Endothelial cell of umbilical vein (primary cell): ENCODE measurements at regions not wholly inside any gene's neighbourhood (a gene's known extent, or its start where the extent isn't known, plus 50 kb on each side); places are given as distances from the start of the nearest gene placed in this dataset.

Experiments
- BruUV-seq: library from RNA; stranded (reverse); fragments of 400-500 nt; replicated peaks from 2 replicates; lab custom pipeline; 2021; lab: Mats Ljungman, UMichigan
- CTCF ChIA-PET: fragments of 300-600, 350-600 bp; sonication (Branson Sonifier 250); formaldehyde crosslinking; loops from one replicate; lab custom pipeline; 2021; ENCODE audit warnings: antibody characterized with exemption, inconsistent platforms; lab: Charles Lee
- POLR2A ChIA-PET: fragments of 300-600, 350-600 bp; sonication (Branson Sonifier 250); formaldehyde crosslinking; loops from one replicate; lab custom pipeline; 2021; ENCODE audit warnings: antibody characterized with exemption, inconsistent platforms; lab: Charles Lee
- DNase-seq: peaks from one replicate; pipeline ENCODE4 v3.0.0-alpha.2; 2011; ENCODE audit warnings: low read depth, low spot score
- FAIRE-seq: peaks from 2 replicates; lab custom pipeline; 2011; peaks lifted over from hg19 to GRCh38; lab: Jason Lieb, UNC
- H2AFZ ChIP-seq: 2 replicates; pipeline ENCODE4 v1.6.0; 2012; ENCODE audit warnings: low read depth, low read length, control low read depth, inconsistent platforms
- H3K27ac ChIP-seq: 2 replicates; pipeline ENCODE4 v1.5.1; 2011; ENCODE audit warnings: low read depth, mild to moderate bottlenecking, control low read depth, low read length, moderate library complexity; ENCODE audit not compliant: insufficient read depth
- H3K27me3 ChIP-seq, 2 experiments: 2 replicates each; pipeline versions ENCODE4 v1.6.0 to v1.6.1; 2011; ENCODE audit warnings: low read length in 2 of 2, mixed read lengths in 1 of 2; ENCODE audit not compliant: control insufficient read depth in 2 of 2, insufficient read depth in 2 of 2
- H3K36me3 ChIP-seq, 2 experiments: 2 replicates in 1 of 2; 3 replicates in 1 of 2; pipeline ENCODE4 v1.5.1; 2011; ENCODE audit warnings: low read length in 2 of 2, mild to moderate bottlenecking in 1 of 2, moderate library complexity in 1 of 2; ENCODE audit not compliant: control insufficient read depth in 2 of 2, insufficient read depth in 2 of 2; ENCODE audit errors: extremely low read depth in 1 of 2
- H3K4me1 ChIP-seq: 3 replicates; pipeline ENCODE4 v1.5.1; 2011; ENCODE audit warnings: mild to moderate bottlenecking, low read length; ENCODE audit not compliant: control insufficient read depth, insufficient read depth; ENCODE audit errors: extremely low read depth
- H3K4me2 ChIP-seq: 2 replicates; pipeline ENCODE4 v1.6.1; 2011; ENCODE audit warnings: low read length, control low read depth, mixed read lengths; ENCODE audit not compliant: insufficient read depth
- H3K4me3 ChIP-seq, 3 experiments: fragments of 200-600 bp in 1 of 3; sonication (generic), shearing (Covaris generic) in 1 of 3; replicated peaks in 1 of 3; 2 replicates each; pipeline ENCODE4 v1.5.1; 2011 to 2016; ENCODE audit warnings: control low read depth in 3 of 3, low read length in 3 of 3, mild to moderate bottlenecking in 2 of 3, inconsistent platforms in 1 of 3, low read depth in 1 of 3, moderate library complexity in 1 of 3; ENCODE audit not compliant: insufficient read depth in 1 of 3
- H3K79me2 ChIP-seq: 2 replicates; pipeline ENCODE4 v1.6.0; 2012; ENCODE audit warnings: low read length, inconsistent platforms; ENCODE audit not compliant: control insufficient read depth, insufficient read depth
- H3K9ac ChIP-seq: replicated peaks from 2 replicates; pipeline ENCODE3; 2011; ENCODE audit warnings: low read length, control low read depth; ENCODE audit not compliant: insufficient read depth; ENCODE audit errors: extremely low read depth
- H3K9me1 ChIP-seq: replicated peaks from 3 replicates; pipeline ENCODE4 v1.6.0; 2011; ENCODE audit warnings: mild to moderate bottlenecking, low read length; ENCODE audit not compliant: control insufficient read depth, insufficient read depth; ENCODE audit errors: extremely low read depth
- H3K9me3 ChIP-seq: replicated peaks from 2 replicates; pipeline ENCODE4 v1.5.1; 2012; ENCODE audit warnings: low read length, inconsistent platforms; ENCODE audit not compliant: control insufficient read depth, insufficient read depth
- H4K20me1 ChIP-seq: replicated peaks from 2 replicates; pipeline ENCODE3; 2011; ENCODE audit warnings: mild to moderate bottlenecking, low read length; ENCODE audit not compliant: control insufficient read depth, insufficient read depth; ENCODE audit errors: extremely low read depth
- FOS ChIP-seq: IDR thresholded peaks from 2 replicates; pipeline ENCODE4 v1.6.1; 2011; ENCODE audit warnings: mild to moderate bottlenecking, low read length, moderate library complexity, borderline replicate concordance; ENCODE audit not compliant: insufficient read depth
- MYC ChIP-seq: IDR thresholded peaks from one replicate; pipeline ENCODE4 v1.6.1; 2011; ENCODE audit warnings: mild to moderate bottlenecking, low read depth, low read length
- dilution Hi-C: fragments of 300-500 bp; cut with MboI; formaldehyde crosslinking; loops from one replicate; pipeline ENCODE4 v1.15.0; 2019; ENCODE audit warnings: low sequenced_read_pairs; ENCODE audit not compliant: extremely low pct_ligation_motif_present
- intact Hi-C: fragments of 100-400 bp; cut with micrococcal nuclease; formaldehyde crosslinking; loops from one replicate; pipeline ENCODE4 v1.10.0; 2022
- TF ChIP-seq, protein P1 (sequence below): IDR thresholded peaks from 2 replicates; pipeline ENCODE4 v1.6.1; 2011; ENCODE audit not compliant: insufficient read depth, insufficient read length

DNA sequence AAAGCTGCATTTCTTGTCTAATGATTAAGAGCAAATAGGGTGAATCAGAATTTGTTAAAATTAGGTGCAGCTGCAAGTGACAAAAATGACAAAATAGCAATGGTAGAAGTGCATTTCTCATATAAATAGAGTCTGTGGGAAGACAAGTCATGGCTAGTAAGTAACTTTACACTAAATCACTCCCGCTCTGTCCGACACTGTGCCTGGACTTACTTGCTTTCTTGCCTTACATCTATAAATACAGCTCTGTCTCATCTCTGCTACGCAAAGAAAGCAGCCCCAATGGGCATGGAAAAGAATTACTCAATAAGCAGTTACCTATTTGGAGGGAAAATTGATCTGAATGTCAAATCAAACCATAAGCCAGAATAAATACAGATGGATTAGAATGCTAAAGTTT lies 245.4 kb upstream of the KRR1 start:
- Histone ChIP-seq H3K27me3 (no peaks in the 10 kb centered on the region), H3K4me2 (no peak overlapping the region), H3K27ac (no peak overlapping the region), H3K9me3 (no peaks in the 10 kb centered on the region), H3K36me3 (no peaks in the 10 kb centered on the region), H3K4me3 (no peak overlapping the region), H4K20me1 (no peaks in the 10 kb centered on the region), H3K9ac (no peak overlapping the region), H3K79me2 (no peaks in the 10 kb centered on the region), H3K9me1 (peaks cover 2% of the 10 kb centered on the region), H3K4me1 (no peaks in the 10 kb centered on the region), H2AFZ (no peak overlapping the region)
- DNase-seq (no peak), FAIRE-seq (no peak)
- CTCF ChIA-PET = interaction anchor here (0.6 to 1.5 kb wide), 2 partner anchors 12 to 117 kb away, joined by 3 to 7 read pairs; no protein-coding TSS in a partner anchor
- POLR2A ChIA-PET = no interaction called here
- intact Hi-C loops (no loop called here), dilution Hi-C loops (no loop called here)
- TF ChIP-seq, protein P1, sequence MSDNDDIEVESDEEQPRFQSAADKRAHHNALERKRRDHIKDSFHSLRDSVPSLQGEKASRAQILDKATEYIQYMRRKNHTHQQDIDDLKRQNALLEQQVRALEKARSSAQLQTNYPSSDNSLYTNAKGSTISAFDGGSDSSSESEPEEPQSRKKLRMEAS = no peak
- no TSS peak for BruUV-seq

DNA sequence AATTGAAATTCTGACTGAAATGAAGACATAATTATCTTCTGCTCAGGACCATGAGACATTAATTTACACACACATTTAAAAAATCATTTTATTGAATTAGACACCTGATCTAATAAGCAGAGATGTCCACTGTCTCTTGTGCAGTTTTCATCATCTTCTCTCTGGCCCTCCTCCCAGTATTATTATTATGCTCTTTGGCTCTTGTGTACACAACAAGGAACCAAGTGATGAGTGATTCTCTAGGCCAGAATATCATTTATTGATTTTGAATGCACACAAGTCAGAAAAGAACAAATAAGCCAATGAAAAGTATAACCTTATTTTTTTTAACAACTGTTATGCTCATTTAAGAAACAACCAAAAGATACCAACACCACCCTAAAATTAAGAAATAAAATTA lies 244.7 kb upstream of the KRR1 start:
- no TSS peak for BruUV-seq

More for the DNA sequence above, 244.7 kb upstream of the KRR1 start:
- dilution Hi-C loops = no loop called here
- H2AFZ ChIP-seq = no peak overlapping the region
- TF ChIP-seq MYC (no peak), FOS (no peak)
- H3K4me3 ChIP-seq = no peak overlapping the region
- no peak for DNase-seq
- H3K9me1 ChIP-seq = peaks cover 2% of the 10 kb centered on the region
- no peaks in the 10 kb centered on the region for H3K79me2 ChIP-seq
- H3K9me3 ChIP-seq = no peaks in the 10 kb centered on the region
- no peaks in the 10 kb centered on the region for H4K20me1 ChIP-seq
- no peaks in the 10 kb centered on the region for H3K36me3 ChIP-seq
- ChIA-PET POLR2A (no interaction called here), CTCF (no interaction called here)
- no peak for FAIRE-seq
- H3K9ac ChIP-seq = no peak overlapping the region
- H3K4me2 ChIP-seq = no peak overlapping the region
- intact Hi-C loops = no loop called here
- no peak overlapping the region for H3K27ac ChIP-seq
- no peaks in the 10 kb centered on the region for H3K4me1 ChIP-seq
- H3K27me3 ChIP-seq = no peaks in the 10 kb centered on the region
